Anterior cingulate cortex (tissue), 58 donors: ENCODE measurements at regions not wholly inside any gene's neighbourhood (a gene's known extent, or its start where the extent isn't known, plus 50 kb on each side); places are given as distances from the start of the nearest gene placed in this dataset.

Source experiments
- DNase-seq, 58 donors: peaks; one replicate each; lab custom pipeline; 2025; lab: John Stamatoyannopoulos, UW

GRCh38 chrX:38986586-38986985 lies 185.3 kb downstream of the MID1IP1 start:
- no peak for DNase-seq

GRCh38 chrX:38987198-38987651 lies 186.0 kb downstream of the MID1IP1 start:
- no peak for DNase-seq

GRCh38 chrX:38988301-38988700 lies 187.0 kb downstream of the MID1IP1 start:
- no peak for DNase-seq

- no peak for DNase-seq
These were observed 187.8 kb downstream of the MID1IP1 start for GRCh38 chrX:38989076-38989475.

- no peak for DNase-seq
These were observed 190.6 kb downstream of the MID1IP1 start for GRCh38 chrX:38991656-38992440.

GRCh38 chrX:38992441-38993096 lies 191.3 kb downstream of the MID1IP1 start:
- no peak for DNase-seq

- DNase-seq: no peak
These were observed 192.2 kb downstream of the MID1IP1 start for GRCh38 chrX:38993500-38993899.

GRCh38 chrX:38999099-38999498 lies 197.8 kb downstream of the MID1IP1 start:
- no peak for DNase-seq

GRCh38 chrX:38999967-39000745 lies 198.9 kb downstream of the MID1IP1 start:
- DNase-seq: no peak

GRCh38 chrX:39000802-39001201 lies 199.5 kb downstream of the MID1IP1 start:
- no peak for DNase-seq

GRCh38 chrX:39002466-39002865 lies 201.2 kb downstream of the MID1IP1 start:
- DNase-seq: no peak

- DNase-seq: no peak
These were observed 207.3 kb downstream of the MID1IP1 start for GRCh38 chrX:39008549-39008948.

- DNase-seq: no peak
These were observed 210.4 kb downstream of the MID1IP1 start for GRCh38 chrX:39011454-39012221.

GRCh38 chrX:39012621-39013111 lies 211.4 kb downstream of the MID1IP1 start:
- no peak for DNase-seq

- DNase-seq: no peak
These were observed 215.3 kb downstream of the MID1IP1 start for GRCh38 chrX:39016556-39016955.

- no peak for DNase-seq
These were observed 215.8 kb downstream of the MID1IP1 start for GRCh38 chrX:39017077-39017476.

GRCh38 chrX:39017716-39018115 lies 216.5 kb downstream of the MID1IP1 start:
- no peak for DNase-seq

GRCh38 chrX:39018541-39018940 lies 217.3 kb downstream of the MID1IP1 start:
- no peak for DNase-seq

- DNase-seq: no peak
These were observed 217.8 kb downstream of the MID1IP1 start for GRCh38 chrX:39019056-39019455.

GRCh38 chrX:39020051-39020669 lies 218.9 kb downstream of the MID1IP1 start:
- no peak for DNase-seq
